ENCODE measurements at regions not wholly inside any gene's neighbourhood (a gene's known extent, or its start where the extent isn't known, plus 50 kb on each side); places are given as distances from the start of the nearest gene placed in this dataset.
"Not testable (repeated sequence)": the region's sequence is repeated elsewhere in the genome, so short reads cannot be mapped to it uniquely, and the experiment has no call there.

DNA sequence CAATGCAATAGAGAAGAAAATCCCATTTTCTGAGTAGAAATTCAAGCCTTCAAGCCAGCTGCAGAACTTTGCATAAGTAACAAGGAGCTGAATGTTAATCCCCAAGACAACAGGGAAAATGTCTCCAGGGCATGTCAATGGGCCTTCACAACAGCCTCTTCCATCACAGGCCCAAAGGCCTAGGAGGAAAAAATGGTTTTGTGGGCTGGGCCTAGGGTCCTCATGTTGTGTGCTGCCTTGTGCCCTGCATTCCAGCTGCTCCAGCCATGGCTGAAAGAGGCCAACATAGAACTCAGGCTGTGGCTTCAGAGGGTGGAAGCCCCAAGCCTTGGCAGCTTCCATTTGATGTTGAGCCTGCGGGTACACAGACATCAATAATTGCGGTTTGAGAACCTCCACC, 1208.8 kb downstream of the PLA2G4A start:
- DNase-seq (ENCODE audit: low read depth): not testable (repeated sequence)

DNA sequence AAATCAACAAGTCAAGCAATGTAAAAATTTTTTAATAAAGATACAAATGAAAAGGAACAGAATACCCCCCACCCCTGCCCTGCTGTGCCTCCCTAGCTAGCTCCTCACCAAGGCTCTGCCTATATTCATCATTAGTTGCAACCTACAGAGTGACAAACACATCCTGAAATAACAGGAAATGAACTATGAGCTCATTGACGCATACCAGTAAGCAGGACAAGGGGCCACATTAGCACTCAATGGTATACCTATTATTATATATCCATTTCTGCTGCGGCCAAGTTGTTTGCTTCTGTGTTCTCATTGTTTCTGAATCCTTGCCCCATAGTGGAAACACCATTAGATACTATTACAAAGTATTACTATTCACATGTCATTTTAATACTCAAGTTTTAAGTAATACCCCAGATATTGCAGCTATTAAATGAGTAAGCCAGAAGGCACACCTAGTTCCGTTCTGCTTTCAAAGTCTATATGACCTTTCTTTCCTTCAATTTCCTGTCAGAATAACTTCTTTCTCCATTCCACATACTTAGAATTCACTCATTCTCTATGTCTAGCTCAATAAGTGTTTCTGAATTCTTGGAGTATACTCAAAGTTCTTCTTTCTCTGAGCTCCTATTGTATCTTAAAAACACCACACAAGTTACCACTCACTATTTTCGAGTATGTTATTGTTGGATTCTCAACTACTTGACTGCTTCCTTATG, 1214.9 kb downstream of the PLA2G4A start:
- no peak for DNase-seq (ENCODE audit: low read depth)

GRCh38 chr1:188050250-188050649, 1221.5 kb downstream of the PLA2G4A start:
- no peak for DNase-seq (ENCODE audit: low read depth)

DNA sequence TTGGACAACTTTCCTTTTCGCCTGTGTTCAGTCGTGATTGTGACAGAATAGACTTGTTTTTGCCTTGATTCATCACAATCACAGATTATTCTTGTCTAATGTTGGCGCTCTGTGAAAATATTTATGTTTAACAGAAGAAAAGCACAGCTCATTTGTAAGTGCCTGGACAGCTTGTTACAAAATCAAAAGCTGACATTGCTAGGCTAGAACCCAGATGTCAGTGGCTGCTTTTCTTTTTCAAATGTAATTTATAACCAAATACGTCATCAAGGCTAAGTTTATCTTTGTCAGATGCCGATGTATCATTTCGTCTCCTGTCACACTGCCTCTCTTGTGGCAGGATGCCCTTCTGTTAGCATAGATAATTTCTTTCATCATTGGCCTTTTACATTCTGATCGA, 1227.3 kb downstream of the PLA2G4A start:
- no peak for DNase-seq (ENCODE audit: low read depth)

GRCh38 chr1:188058801-188059200, 1230.1 kb downstream of the PLA2G4A start:
- no peak for DNase-seq (ENCODE audit: low read depth)

GRCh38 chr1:188061881-188062280, 1233.1 kb downstream of the PLA2G4A start:
- DNase-seq (ENCODE audit: low read depth): no peak

GRCh38 chr1:188062456-188062855, 1233.7 kb downstream of the PLA2G4A start:
- DNase-seq (ENCODE audit: low read depth): no peak

DNA sequence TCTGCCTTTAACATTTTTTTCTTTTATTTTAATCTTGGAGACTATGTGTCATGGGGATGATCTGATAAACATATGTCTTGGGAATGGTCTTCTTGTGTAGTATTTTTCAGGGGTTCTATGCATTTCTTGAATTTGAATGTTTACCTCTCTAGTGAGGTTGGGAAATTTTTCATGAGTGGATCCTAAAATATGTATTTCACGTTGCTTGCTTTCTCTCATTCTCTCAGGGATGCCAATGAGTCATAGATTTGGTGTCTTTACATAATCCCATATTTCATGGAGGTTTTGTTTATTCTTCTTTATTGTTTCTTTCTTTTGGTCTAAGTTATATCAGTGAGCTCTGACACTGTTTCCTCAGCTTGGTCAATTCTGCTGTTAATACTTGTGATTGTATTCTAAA, 1237.2 kb downstream of the PLA2G4A start:
- no peak for DNase-seq (ENCODE audit: low read depth)

DNA sequence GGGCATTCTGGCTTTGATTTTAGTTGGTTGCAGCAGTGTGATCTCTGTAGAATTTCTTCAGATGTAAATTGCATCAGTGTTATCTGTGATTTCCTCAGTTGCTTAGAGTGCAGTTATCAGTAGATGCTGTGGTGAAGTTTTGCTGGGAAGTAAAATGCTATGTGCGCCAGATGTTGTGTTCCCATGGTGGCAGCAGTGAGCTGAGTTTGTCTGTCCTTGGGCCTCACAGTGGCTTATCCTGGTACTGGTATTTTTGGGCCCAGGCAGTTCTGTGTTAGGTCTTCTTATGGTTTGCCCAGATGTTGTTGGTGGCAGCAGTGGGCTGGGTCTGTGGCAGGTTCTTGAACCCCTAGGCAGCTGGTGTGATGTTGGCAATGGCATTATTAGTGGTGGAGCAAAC, 1242.1 kb downstream of the PLA2G4A start:
- DNase-seq (ENCODE audit: low read depth): no peak

- no peak for DNase-seq (ENCODE audit: low read depth)
Measured at GRCh38 chr1:188089015-188089414, 1260.3 kb downstream of the PLA2G4A start.

DNA sequence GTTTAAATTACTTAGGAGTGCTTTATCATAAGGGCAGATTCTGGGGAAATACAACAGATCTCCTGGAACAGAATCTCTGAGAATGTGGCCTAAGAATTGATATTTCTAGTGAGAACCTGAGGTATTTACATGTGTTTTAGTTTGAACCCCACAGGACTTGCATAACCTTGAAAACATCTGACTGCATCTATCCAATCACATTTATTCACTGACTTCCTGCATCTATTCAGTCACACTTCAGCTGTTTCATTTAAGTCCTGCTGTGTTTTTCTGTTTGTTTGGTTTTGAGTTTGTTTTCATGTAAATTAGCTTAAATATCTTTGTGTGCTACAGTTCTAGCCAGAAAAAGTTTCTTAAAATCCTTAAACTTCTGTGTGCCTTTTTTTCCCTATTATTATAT, 1260.7 kb downstream of the PLA2G4A start:
- DNase-seq (ENCODE audit: low read depth): no peak

DNA sequence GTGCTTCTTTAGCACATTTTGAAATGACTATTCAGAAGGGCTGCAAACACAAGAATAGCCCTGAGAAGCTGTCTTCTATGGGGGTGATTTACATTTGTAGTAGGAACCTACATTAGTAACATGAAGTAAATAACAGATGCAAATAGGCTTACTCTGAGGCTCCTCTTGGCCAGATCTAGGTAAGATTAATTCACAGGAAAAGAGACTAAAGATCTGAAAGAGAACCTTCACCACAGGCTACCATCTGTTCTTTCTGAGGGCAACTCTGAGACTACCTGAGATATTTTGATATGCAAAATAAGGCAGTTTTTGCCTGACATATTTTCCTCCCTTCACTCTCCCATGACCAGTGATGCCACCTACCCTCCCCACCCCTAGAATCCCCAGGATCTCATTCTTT, 1267.8 kb downstream of the PLA2G4A start:
- DNase-seq (ENCODE audit: low read depth): no peak

GRCh38 chr1:188117436-188117835, 1288.7 kb downstream of the PLA2G4A start:
- no peak for DNase-seq (ENCODE audit: low read depth)

DNA sequence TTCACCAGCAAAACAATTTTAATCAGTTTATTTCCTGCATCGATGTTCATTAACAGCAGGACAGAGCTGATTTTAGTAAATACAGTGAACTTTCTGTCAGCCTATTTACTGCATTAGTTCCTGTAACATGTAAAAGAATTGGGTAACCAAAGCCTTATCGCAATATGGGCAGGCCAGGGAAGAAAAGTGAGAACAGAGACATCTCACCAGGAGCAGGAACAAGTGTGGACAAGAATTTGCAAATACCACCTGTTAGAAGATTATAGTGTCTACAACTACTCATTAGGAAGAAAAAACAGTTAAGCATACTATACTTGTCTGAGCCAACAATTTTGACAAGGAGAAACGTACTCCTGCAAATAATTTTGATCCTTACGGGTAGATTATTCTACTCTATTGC, 1293.9 kb downstream of the PLA2G4A start:
- no peak for DNase-seq (ENCODE audit: low read depth)

- DNase-seq (ENCODE audit: low read depth): no peak
Measured at GRCh38 chr1:188127507-188127906, 1298.8 kb downstream of the PLA2G4A start.

- DNase-seq (ENCODE audit: low read depth): no peak
Measured at GRCh38 chr1:188128761-188129160, 1300.0 kb downstream of the PLA2G4A start.

DNA sequence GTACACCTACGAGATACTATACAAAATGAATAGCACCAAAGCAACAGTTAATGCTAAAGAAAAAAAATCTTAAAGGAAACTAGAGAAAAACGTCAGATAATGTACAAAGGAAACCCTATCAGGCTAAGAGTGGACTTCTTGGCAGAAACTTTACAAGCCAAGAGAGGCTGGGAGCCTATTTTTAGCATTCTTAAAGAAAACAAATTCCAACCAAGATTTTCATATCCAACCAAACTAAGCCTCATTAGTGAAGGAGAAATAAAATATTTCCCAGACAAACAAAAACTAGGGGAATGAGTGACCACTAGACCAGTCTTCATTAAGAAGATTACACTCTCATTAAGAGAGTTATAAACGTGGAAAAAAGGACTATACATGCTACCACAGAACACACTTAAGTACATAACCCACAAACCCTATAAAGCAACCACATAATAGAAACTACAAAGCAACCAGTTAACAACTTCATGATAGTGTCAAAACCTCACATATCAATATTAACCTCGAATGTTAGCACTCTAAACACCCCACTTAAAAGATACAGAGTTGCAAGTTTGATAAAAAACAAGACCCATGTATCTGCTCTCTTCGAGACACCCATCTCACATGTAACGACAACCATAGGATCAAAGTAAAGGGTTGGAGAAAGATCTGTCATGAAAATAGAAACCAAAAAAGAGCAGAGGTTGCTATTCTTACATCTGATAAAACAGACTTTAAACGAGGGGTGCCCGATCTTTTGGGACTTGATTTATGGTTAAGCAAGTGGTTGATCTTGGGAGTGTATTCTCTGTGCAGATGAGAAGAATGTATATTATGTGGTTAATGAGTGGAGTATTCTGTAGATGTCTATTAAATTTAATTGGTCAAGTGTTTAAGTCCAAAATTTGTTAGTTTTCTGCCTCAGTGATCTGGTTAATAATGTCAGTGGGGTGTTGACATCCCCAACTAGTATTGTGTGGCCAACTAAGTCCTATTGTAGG, 1301.4 kb downstream of the PLA2G4A start:
- no peak for DNase-seq (ENCODE audit: low read depth)

GRCh38 chr1:188137221-188137620, 1308.5 kb downstream of the PLA2G4A start:
- no peak for DNase-seq (ENCODE audit: low read depth)

GRCh38 chr1:188140958-188141357, 1312.2 kb downstream of the PLA2G4A start:
- DNase-seq (ENCODE audit: low read depth): no peak

- DNase-seq (ENCODE audit: low read depth): no peak
Measured at GRCh38 chr1:188154196-188154595, 1325.4 kb downstream of the PLA2G4A start.

DNA sequence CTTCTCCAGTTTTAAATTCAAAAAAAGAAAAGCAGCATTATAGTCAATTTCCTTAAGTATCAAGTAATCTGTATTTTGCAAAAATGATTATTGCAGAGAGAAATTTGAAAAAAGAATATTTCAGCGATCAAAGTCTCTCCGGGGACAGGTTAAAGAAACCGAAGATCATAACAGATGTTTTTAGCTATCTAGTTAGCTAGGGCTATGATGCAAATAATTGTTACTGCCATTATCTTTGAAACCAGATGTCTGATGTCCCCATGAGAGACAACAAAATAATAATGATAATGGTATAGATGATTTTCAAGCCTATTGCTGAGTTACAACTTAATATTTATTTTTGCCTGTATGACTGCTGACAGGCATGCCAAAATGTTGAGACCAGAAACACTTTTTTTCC, 1326.0 kb downstream of the PLA2G4A start:
- no peak for DNase-seq (ENCODE audit: low read depth)

DNA sequence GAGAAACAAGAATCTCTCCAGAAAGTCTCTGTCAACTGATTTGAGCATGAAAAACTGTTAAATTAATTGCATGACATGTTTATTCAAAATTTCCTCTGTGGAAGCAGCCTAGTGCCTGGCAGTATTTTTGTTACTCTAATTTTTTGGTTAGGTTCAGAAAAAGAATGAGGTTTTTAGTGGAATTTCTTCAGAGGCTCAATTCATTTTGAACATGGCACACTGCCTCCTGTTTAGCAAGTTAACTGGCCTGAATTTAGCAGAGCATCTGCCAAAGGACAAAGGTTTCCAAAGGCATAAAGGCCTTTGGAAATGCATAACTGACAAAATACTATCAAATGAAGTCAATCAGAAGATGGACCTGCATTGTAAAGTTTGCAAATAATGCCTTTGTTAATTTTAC, 1326.5 kb downstream of the PLA2G4A start:
- DNase-seq (ENCODE audit: low read depth): no peak

DNA sequence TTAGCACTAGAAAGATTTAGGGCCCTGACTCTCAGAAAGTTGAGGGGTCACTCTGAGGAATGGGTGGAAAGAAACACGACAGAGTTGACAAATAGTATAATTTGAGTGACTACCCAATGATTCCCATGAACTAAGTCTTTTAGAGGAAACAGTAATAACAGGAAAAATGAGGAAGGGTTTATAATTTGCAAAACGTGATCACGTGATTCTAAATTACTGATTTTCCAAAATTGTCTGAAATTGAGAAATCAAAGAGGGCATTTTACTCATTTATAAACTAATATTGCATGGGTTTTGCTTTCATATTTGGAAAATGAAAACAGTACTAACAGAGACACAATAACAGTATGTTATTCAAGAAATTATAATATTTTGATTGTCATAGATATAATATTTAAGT, 1335.7 kb downstream of the PLA2G4A start:
- DNase-seq (ENCODE audit: low read depth): no peak

All from GM04504 (cell line).